ENCODE measurements at regions not wholly inside any gene's neighbourhood (a gene's known extent, or its start where the extent isn't known, plus 50 kb on each side); places are given as distances from the start of the nearest gene placed in this dataset.
A peak's percentile ranks its signal among the peaks of the same experiment; 100 is the strongest.

- POLR2A ChIA-PET = no interaction called here
- WGBS (ENCODE audit: missing lambda C conversion rate) = 9% methylated on average over 1 of the region's 1 CpG
- ATAC-seq = no peak
- Histone ChIP-seq H3K4me2 (no peak overlapping the region), H3K27ac (no peak overlapping the region), H3K4me3 (no peak overlapping the region), H3K9me3 (no peaks in the 10 kb centered on the region), H3K4me1 (no peaks in the 10 kb centered on the region)
- CTCF ChIA-PET = no interaction called here
- FAIRE-seq = no peak
- DNase-seq (ENCODE audit: low read depth in 1 of 2, low spot score in 1 of 2) = no peak
- TF ChIP-seq SMC3 (IDR thresholded peaks at IDR 0.05) (no peak), FOXS1 (CRISPR knock-in tag; IDR thresholded peaks at IDR 0.05) (no peak), JUN (IDR thresholded peaks at IDR 0.05) (no peak), EP300 (IDR thresholded peaks at IDR 0.05) (no peak), HEYL (CRISPR knock-in tag; IDR thresholded peaks at IDR 0.05) (no peak), KDM5A (IDR thresholded peaks at IDR 0.05) (no peak), EHF (CRISPR knock-in tag; IDR thresholded peaks at IDR 0.05) (no peak), KDM1A (IDR thresholded peaks at IDR 0.05; ENCODE audit: low read depth) (no peak), ESRRA (IDR thresholded peaks at IDR 0.05; ENCODE audit: borderline replicate concordance, low read length) (no peak), PHF8 (IDR thresholded peaks at IDR 0.05; ENCODE audit: borderline replicate concordance, low read depth) (no peak), MAZ (IDR thresholded peaks at IDR 0.05; ENCODE audit: borderline replicate concordance, low read depth, low read length) (no peak), PBX3 (IDR thresholded peaks at IDR 0.05) (no peak), POLR2A (IDR thresholded peaks at IDR 0.05; ENCODE audit: low read length) (no peak), GATA3 (IDR thresholded peaks at IDR 0.05; ENCODE audit: borderline replicate concordance) (no peak), HOXB13 (CRISPR knock-in tag; IDR thresholded peaks at IDR 0.05; ENCODE audit: low read depth) (no peak), TFCP2L1 (CRISPR knock-in tag; IDR thresholded peaks at IDR 0.05) (no peak), CHD2 (IDR thresholded peaks at IDR 0.05; ENCODE audit: low read length, partially characterized antibody) (no peak), ZNF302 (CRISPR knock-in tag; IDR thresholded peaks at IDR 0.05) (no peak), HDAC2 (IDR thresholded peaks at IDR 0.05) (no peak)
These were observed 382.5 kb downstream of the CBLN2 start for GRCh38 chr18:72161691-72162090.

DNA sequence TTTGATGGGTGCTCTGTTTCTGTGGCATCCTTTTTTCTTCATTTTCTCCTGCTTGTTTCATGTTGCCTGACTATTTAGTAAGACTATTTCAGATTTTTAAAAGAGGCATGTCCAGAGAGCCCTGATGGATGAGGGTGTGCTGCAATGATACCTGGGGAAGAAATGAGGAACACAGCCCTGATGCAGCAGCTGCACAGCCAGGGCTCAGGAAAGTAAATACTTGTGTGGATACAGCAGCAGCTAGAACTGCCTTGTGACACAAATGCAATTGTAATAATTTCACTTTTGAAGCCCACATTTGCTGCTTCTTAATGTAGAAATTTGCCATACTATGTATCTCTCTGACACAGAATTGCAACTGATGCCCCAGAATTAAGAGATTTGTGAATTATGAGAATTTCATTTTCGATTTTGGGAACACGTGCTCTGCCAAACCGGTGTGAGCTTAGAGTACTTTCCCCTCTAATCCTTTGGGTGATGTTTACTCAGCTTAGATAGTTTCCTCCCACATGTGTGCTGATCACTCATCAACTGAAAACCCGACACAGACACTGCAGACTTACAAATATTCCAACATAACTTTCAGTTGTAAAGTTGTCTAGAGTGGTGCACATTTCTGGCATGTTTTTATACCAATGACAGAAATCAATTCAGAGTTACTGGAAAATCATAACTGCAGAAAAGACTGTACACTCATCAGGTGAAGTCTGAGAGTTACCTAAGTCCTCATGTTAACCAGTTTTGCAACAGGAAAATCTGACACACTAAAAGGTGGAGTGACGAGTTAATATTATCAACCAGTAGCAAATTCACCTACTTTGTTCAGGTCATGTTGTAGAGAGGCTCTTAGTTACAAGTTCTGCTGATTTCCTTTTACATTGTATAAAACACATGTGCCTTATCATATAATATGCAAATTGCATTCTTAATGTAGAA, 383.4 kb downstream of the CBLN2 start:
- Histone ChIP-seq H3K4me3 (no peak overlapping the region), H3K4me2 (peak overlapping the region; percentile 44; the same call in 2 of the 3 replicates), H3K9me3 (no peaks in the 10 kb centered on the region), H3K4me1 (no peaks in the 10 kb centered on the region), H3K27ac (no peak overlapping the region)
- FAIRE-seq = no peak
- ATAC-seq = no peak
- CTCF ChIA-PET = no interaction called here
- POLR2A ChIA-PET = no interaction called here
- WGBS (ENCODE audit: missing lambda C conversion rate) = 12% methylated on average over 5 of the region's 5 CpGs
- TF ChIP-seq GATA3 (IDR thresholded peaks at IDR 0.05; ENCODE audit: borderline replicate concordance) = no peak
- no peak for TF ChIP-seq MAFK (IDR thresholded peaks at IDR 0.05; ENCODE audit: partially characterized antibody)
- TF ChIP-seq, protein P1, sequence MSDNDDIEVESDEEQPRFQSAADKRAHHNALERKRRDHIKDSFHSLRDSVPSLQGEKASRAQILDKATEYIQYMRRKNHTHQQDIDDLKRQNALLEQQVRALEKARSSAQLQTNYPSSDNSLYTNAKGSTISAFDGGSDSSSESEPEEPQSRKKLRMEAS (IDR thresholded peaks at IDR 0.05) = no peak
- no peak for TF ChIP-seq HOXB13 (CRISPR knock-in tag; IDR thresholded peaks at IDR 0.05; ENCODE audit: low read depth)
- TF ChIP-seq TFCP2L1 (CRISPR knock-in tag; IDR thresholded peaks at IDR 0.05) = no peak
- no peak for TF ChIP-seq JUNB (IDR thresholded peaks at IDR 0.05)
- TF ChIP-seq CHD4 (IDR thresholded peaks at IDR 0.05; ENCODE audit: borderline replicate concordance) = no peak
- TF ChIP-seq RARB (CRISPR knock-in tag; IDR thresholded peaks at IDR 0.05) = no peak
- TF ChIP-seq USF2 (IDR thresholded peaks at IDR 0.05) = no peak
- no peak for TF ChIP-seq SREBF2 (IDR thresholded peaks at IDR 0.05)
- TF ChIP-seq REST (IDR thresholded peaks at IDR 0.05) = no peak
- no peak for TF ChIP-seq RNF2 (IDR thresholded peaks at IDR 0.05; ENCODE audit: borderline replicate concordance, low read depth)
- no peak for TF ChIP-seq CEBPB (IDR thresholded peaks at IDR 0.05)
- TF ChIP-seq ZSCAN20 (CRISPR knock-in tag; IDR thresholded peaks at IDR 0.05) = no peak
- TF ChIP-seq FOSB (CRISPR knock-in tag; IDR thresholded peaks at IDR 0.05) = no peak
- no peak for TF ChIP-seq BCL3 (IDR thresholded peaks at IDR 0.05)
- DNase-seq (ENCODE audit: low read depth in 1 of 2, low spot score in 1 of 2) = no peak
